HCT116 (cell line): ENCODE measurements at regions not wholly inside any gene's neighbourhood (a gene's known extent, or its start where the extent isn't known, plus 50 kb on each side); places are given as distances from the start of the nearest gene placed in this dataset.

Experiments
- ATAC-seq: fragments of 200-7000 bp; cut with Tn5 transposase; 2 replicates; pipeline ENCODE4 v1.9.1; 2020; ENCODE audit warnings: mild to moderate bottlenecking, moderate library complexity
- BruUV-seq: library from RNA; stranded (reverse); fragments of 400-500 nt; replicated peaks from 2 replicates; lab custom pipeline; 2021; lab: Mats Ljungman, UMichigan
- CTCF ChIA-PET: fragments of 300-600 bp; sonication (Branson Sonifier 250); formaldehyde crosslinking; loops from one replicate; lab custom pipeline; 2021; ENCODE audit warnings: antibody characterized with exemption; lab: Charles Lee
- POLR2A ChIA-PET: fragments of 300-600, 350-600 bp; sonication (Branson Sonifier 250); formaldehyde crosslinking; loops from one replicate; lab custom pipeline; 2021; ENCODE audit warnings: antibody characterized with exemption; lab: Charles Lee
- RAD21 ChIA-PET, 2 experiments: fragments of 300-600 bp; sonication (Branson Sonifier 250); formaldehyde crosslinking; loops; one replicate each; lab custom pipeline; 2023; ENCODE audit warnings: low total read pairs in 2 of 2; ENCODE audit not compliant: uncharacterized antibody in 2 of 2, unreplicated experiment in 2 of 2, low non-redundant PET in 1 of 2; lab: Charles Lee
- DNase-seq: peaks from one replicate; pipeline ENCODE4 v3.0.0-alpha.2; 2010; ENCODE audit warnings: low read depth, low spot score
- H2AFZ ChIP-seq: fragments of 200-600 bp; shearing (Covaris generic), sonication (generic); 2 replicates; pipeline ENCODE4 v1.6.1; 2017; ENCODE audit warnings: low read depth, mixed run types, mixed read lengths, antibody characterized with exemption, low read length; ENCODE audit not compliant: poor library complexity, severe bottlenecking
- H3K27ac ChIP-seq: 2 replicates; pipeline ENCODE4 v1.5.1; 2012; ENCODE audit warnings: low read depth, low read length
- H3K27me3 ChIP-seq: fragments of 200-600 bp; sonication (generic); 2 replicates; pipeline ENCODE4 v1.6.1; 2016; ENCODE audit warnings: mixed run types, low read length, mixed read lengths; ENCODE audit not compliant: insufficient read depth
- H3K36me3 ChIP-seq, 2 experiments: fragments of 200-500 bp in 1 of 2; fragments of 200-600 bp in 1 of 2; sonication (Bioruptor generic) in 1 of 2; sonication (generic) in 1 of 2; 2 replicates each; pipeline versions ENCODE4 v1.5.1 to v1.6.1; 2014 to 2016; ENCODE audit warnings: low read length in 2 of 2, inconsistent platforms in 1 of 2, mixed read lengths in 1 of 2, mixed run types in 1 of 2; ENCODE audit not compliant: insufficient read depth in 2 of 2, control insufficient read depth in 1 of 2
- H3K4me1 ChIP-seq, 2 experiments: fragments of 200-600 bp in 1 of 2; sonication (generic) in 1 of 2; 2 replicates each; pipeline versions ENCODE4 v1.5.1 to v1.6.1; 2012 to 2017; ENCODE audit warnings: low read length in 2 of 2, inconsistent platforms in 1 of 2, mild to moderate bottlenecking in 1 of 2, mixed read lengths in 1 of 2, mixed run types in 1 of 2, moderate library complexity in 1 of 2; ENCODE audit not compliant: insufficient read depth in 2 of 2, control insufficient read depth in 1 of 2
- H3K4me2 ChIP-seq: fragments of 200-600 bp; sonication (generic); 2 replicates; pipeline ENCODE4 v1.6.1; 2017; ENCODE audit warnings: mixed run types, low read length, mixed read lengths
- H3K4me3 ChIP-seq, 2 experiments: fragments of 200-600 bp in 1 of 2; sonication (generic) in 1 of 2; replicated peaks in 1 of 2; 2 replicates each; pipeline ENCODE4 v1.5.1; 2011 to 2016; ENCODE audit warnings: low read length in 2 of 2, control low read depth in 1 of 2, low read depth in 1 of 2, mild to moderate bottlenecking in 1 of 2, mixed read lengths in 1 of 2, mixed run types in 1 of 2
- H3K79me2 ChIP-seq: fragments of 200-600 bp; sonication (generic); 2 replicates; pipeline ENCODE4 v1.6.1; 2017; ENCODE audit warnings: mild to moderate bottlenecking, mixed run types, low read length, moderate library complexity, mixed read lengths; ENCODE audit not compliant: insufficient read depth
- H3K9ac ChIP-seq: fragments of 200-600 bp; sonication (generic); 2 replicates; pipeline ENCODE4 v1.6.1; 2016; ENCODE audit warnings: low read length, mixed read lengths
- H3K9me2 ChIP-seq: fragments of 200-600 bp; sonication (generic), shearing (Covaris generic); 2 replicates; pipeline ENCODE4 v1.6.1; 2017; ENCODE audit warnings: mixed run types, mild to moderate bottlenecking, moderate library complexity; ENCODE audit not compliant: insufficient read depth
- H3K9me3 ChIP-seq, 2 experiments: fragments of 200-500 bp in 1 of 2; fragments of 200-600 bp in 1 of 2; sonication (Bioruptor generic) in 1 of 2; sonication (generic) in 1 of 2; 2 replicates each; pipeline ENCODE4 v1.6.1; 2014 to 2017; ENCODE audit warnings: low read length in 2 of 2, mixed read lengths in 2 of 2, inconsistent platforms in 1 of 2, low read depth in 1 of 2, mild to moderate bottlenecking in 1 of 2, mixed run types in 1 of 2, moderate library complexity in 1 of 2; ENCODE audit not compliant: control insufficient read depth in 1 of 2, insufficient read depth in 1 of 2
- H4K20me1 ChIP-seq: fragments of 200-600 bp; sonication (generic), shearing (Covaris generic); 2 replicates; pipeline ENCODE4 v1.6.1; 2017; ENCODE audit warnings: mixed run types, mild to moderate bottlenecking, moderate library complexity; ENCODE audit not compliant: insufficient read depth
- MAX ChIP-seq: IDR thresholded peaks from 2 replicates; pipeline ENCODE4 v1.6.1; 2012
- RAD21 ChIP-seq: IDR thresholded peaks from 2 replicates; pipeline ENCODE4 v1.6.1; 2012; ENCODE audit warnings: low read depth, mild to moderate bottlenecking
- REST ChIP-seq: IDR thresholded peaks from 2 replicates; pipeline ENCODE4 v1.6.1; 2012; ENCODE audit warnings: low read depth
- intact Hi-C: fragments of 100-400 bp; cut with micrococcal nuclease; formaldehyde crosslinking; loops from 2 replicates; pipeline ENCODE4 v1.10.0; 2022
- TF ChIP-seq, protein P1 (sequence below): IDR thresholded peaks from 2 replicates; pipeline ENCODE4 v1.6.1; 2012
- TF ChIP-seq, protein P2 (sequence below), 3 experiments: fragments of 200-600 bp in 1 of 3; sonication (generic) in 1 of 3; IDR thresholded peaks in 2 of 3; conservative IDR thresholded peaks in 1 of 3; 2 replicates each; pipeline ENCODE4 v1.5.1; 2012 to 2017; ENCODE audit warnings: low read depth in 2 of 3, low read length in 2 of 3, antibody characterized with exemption in 1 of 3, borderline replicate concordance in 1 of 3, control low read depth in 1 of 3, mild to moderate bottlenecking in 1 of 3, mixed read lengths in 1 of 3, mixed run types in 1 of 3, moderate library complexity in 1 of 3; ENCODE audit not compliant: insufficient read depth in 1 of 3
- TF ChIP-seq, protein P3 (sequence below): IDR thresholded peaks from 2 replicates; pipeline ENCODE4 v1.6.1; 2011; ENCODE audit warnings: mild to moderate bottlenecking, low read length, moderate library complexity; ENCODE audit not compliant: insufficient replicate concordance; ENCODE audit errors: extremely low read depth

GRCh38 chr14:105937253-105938054, 411.1 kb downstream of the TMEM121 start:
- H3K4me3 ChIP-seq: no peak overlapping the region
- H3K4me1 ChIP-seq: no peaks in the 10 kb centered on the region
- H3K9ac ChIP-seq: no peak overlapping the region
- no peaks in the 10 kb centered on the region for H4K20me1 ChIP-seq
- H3K79me2 ChIP-seq: no peaks in the 10 kb centered on the region
- CTCF ChIA-PET: no interaction called here
- no peak overlapping the region for H3K27ac ChIP-seq
- no peak overlapping the region for H3K4me2 ChIP-seq
- peak; percentile 54 for TF ChIP-seq RAD21
- no peak for TF ChIP-seq MAX
- TF ChIP-seq, protein P1, sequence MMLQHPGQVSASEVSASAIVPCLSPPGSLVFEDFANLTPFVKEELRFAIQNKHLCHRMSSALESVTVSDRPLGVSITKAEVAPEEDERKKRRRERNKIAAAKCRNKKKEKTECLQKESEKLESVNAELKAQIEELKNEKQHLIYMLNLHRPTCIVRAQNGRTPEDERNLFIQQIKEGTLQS: no peak
- TF ChIP-seq, protein P2, sequence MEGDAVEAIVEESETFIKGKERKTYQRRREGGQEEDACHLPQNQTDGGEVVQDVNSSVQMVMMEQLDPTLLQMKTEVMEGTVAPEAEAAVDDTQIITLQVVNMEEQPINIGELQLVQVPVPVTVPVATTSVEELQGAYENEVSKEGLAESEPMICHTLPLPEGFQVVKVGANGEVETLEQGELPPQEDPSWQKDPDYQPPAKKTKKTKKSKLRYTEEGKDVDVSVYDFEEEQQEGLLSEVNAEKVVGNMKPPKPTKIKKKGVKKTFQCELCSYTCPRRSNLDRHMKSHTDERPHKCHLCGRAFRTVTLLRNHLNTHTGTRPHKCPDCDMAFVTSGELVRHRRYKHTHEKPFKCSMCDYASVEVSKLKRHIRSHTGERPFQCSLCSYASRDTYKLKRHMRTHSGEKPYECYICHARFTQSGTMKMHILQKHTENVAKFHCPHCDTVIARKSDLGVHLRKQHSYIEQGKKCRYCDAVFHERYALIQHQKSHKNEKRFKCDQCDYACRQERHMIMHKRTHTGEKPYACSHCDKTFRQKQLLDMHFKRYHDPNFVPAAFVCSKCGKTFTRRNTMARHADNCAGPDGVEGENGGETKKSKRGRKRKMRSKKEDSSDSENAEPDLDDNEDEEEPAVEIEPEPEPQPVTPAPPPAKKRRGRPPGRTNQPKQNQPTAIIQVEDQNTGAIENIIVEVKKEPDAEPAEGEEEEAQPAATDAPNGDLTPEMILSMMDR (IDR thresholded peaks at IDR 0.05 in 2 of 3, conservative IDR thresholded peaks at IDR 0.05 in 1 of 3; ENCODE audit: borderline replicate concordance in 1 of 3, insufficient read depth in 1 of 3, low read depth in 2 of 3, low read length in 2 of 3): peak in 2 of 3 experiments; percentile 13 to 66; a peak in 3 of 6 replicates
- TF ChIP-seq, protein P3, sequence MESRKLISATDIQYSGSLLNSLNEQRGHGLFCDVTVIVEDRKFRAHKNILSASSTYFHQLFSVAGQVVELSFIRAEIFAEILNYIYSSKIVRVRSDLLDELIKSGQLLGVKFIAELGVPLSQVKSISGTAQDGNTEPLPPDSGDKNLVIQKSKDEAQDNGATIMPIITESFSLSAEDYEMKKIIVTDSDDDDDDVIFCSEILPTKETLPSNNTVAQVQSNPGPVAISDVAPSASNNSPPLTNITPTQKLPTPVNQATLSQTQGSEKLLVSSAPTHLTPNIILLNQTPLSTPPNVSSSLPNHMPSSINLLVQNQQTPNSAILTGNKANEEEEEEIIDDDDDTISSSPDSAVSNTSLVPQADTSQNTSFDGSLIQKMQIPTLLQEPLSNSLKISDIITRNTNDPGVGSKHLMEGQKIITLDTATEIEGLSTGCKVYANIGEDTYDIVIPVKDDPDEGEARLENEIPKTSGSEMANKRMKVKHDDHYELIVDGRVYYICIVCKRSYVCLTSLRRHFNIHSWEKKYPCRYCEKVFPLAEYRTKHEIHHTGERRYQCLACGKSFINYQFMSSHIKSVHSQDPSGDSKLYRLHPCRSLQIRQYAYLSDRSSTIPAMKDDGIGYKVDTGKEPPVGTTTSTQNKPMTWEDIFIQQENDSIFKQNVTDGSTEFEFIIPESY: no peak
- no peak for TF ChIP-seq REST
- POLR2A ChIA-PET: no interaction called here
- RAD21 ChIA-PET: interaction anchor here in 1 of 2 experiments (1.1 kb wide), 1 partner anchor 80 kb away, joined by 3 read pairs; no protein-coding TSS in a partner anchor
- no TSS peak for BruUV-seq
- H2AFZ ChIP-seq: no peak overlapping the region
- H3K9me3 ChIP-seq: peaks cover 0 to 4% of the 10 kb centered on the region in 2 experiments; a peak in 3 of 4 replicates
- H3K27me3 ChIP-seq: 0 out of 2 replicates have a peak, but pooled peaks cover 7% of the 10 kb centered on the region
- intact Hi-C loops: loop anchor here (10.0 kb wide), 1 partner anchor 383 kb away; no protein-coding TSS in a partner anchor
- H3K36me3 ChIP-seq: no peaks in the 10 kb centered on the region
- ATAC-seq (peak; percentile 87), DNase-seq (no peak)
- no peaks in the 10 kb centered on the region for H3K9me2 ChIP-seq
